SW 1271 (cell line): ENCODE measurements at regions not wholly inside any gene's neighbourhood (a gene's known extent, or its start where the extent isn't known, plus 50 kb on each side); places are given as distances from the start of the nearest gene placed in this dataset.

ENCODE experiments used
- DNase-seq, 2 experiments: peaks; one replicate each; lab custom pipeline; 2025; lab: John Stamatoyannopoulos, UW

DNA sequence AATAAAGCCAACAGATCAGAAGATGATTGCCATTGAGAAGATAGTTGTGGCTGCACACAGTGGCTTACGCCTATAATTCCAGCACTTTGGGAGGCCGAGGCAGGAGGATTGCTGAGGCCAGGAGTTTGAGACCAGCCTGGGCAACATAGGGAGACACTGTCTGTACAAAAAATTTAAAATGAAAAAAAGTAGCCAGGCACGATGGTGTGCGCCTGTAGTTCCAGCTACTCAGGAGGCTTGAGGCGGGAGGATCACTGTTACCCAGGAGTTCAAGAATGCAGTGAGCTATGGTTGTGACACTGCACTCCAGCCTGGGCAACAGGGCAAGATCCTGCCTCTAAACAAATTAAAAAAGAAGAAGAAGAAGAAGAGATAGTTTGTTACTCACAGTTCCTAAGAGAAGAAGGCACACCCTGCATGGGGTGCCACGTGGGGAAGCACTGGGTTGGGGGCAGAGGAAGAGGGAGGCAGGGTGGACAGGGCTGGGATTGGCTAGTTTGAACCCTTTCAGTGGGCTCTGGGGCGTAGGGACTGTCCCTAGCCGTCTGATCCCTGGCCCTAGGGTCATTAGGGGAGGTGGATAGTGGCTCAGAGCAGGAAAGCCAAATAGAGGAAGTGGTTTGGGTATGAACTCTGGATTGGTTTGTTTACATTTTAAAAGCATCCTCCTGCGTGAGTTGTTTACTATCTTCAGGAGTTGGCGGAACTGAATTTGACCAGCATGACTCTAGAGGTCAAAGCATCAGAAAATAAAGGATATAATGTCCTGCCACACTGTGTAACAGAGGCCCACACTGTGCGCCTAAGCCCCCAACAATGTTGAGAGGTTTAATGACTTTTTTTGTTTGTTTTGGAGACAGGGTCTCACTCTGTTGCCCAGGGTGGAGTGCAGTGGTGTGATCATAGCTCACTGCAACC lies 60.5 kb upstream of the MEDAG start:
- no peak for DNase-seq

DNA sequence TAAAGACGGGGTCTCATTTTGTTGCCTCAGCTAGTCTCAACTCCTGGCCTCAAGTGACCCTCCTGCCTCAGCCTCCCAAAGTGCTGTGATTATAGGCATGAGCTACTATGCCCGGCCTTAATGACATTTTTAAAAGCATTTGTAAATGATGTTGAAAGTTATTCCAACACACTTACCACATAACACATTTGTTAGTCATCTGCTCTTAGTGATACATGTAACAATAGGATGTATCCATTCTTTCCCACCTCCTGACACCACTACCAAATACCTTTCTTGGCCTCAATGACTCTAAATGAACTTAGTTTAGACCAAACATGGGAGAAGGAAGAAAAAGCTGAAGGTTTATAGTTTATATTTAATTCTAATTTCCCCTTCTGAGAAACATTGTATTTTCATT lies 59.8 kb upstream of the MEDAG start:
- DNase-seq = no peak

DNA sequence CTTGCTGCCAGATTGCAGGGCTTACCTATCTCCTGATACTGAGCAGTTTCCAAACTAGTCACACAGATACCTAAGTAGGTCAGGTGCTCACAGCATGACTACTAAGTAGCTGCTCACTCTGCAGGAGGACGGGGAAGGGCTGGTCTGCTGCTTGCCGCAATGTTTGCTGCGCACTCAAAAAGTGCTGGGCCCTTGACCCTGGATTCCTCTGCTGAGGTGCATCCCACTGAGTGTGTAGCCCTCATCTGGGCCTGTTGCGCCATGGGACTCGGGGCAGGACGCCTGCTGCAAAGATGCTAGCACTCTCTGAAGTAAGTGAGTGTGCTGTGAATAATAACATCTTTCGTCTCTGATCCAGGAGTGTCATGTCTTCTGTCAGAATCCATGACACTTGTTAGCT lies 59.2 kb upstream of the MEDAG start:
- no peak for DNase-seq

DNA sequence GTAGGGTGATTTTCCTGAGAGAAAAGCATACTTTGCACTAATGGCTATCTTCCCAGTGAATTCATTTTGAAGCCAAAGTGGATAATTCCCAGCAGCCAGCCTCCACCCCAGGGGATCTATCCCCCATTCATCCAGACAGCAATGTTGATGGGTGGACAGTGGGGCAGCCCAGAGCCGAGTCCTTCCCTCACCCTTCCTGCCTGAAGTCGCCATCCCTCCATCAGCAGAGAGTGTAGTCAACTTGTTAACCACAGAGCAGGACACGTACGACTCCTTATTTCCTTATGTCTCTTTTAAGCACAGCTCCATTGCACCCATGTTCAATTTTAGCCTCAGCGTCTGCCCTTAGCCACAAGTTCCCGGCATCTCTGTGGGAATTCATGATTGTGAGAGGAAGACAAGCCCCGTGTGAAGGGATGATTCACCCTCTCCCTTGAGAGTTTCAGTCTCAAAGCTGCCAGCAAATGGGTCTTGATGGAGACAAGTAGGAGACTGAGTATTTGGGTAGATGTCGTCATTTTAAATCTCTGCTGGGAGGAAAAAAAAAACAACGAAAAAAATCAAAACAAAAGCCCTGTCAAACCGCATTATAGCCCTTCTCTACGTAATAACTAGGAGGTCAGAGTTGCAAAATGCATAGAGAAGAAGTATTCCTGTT lies 58.3 kb upstream of the MEDAG start:
- DNase-seq = no peak

DNA sequence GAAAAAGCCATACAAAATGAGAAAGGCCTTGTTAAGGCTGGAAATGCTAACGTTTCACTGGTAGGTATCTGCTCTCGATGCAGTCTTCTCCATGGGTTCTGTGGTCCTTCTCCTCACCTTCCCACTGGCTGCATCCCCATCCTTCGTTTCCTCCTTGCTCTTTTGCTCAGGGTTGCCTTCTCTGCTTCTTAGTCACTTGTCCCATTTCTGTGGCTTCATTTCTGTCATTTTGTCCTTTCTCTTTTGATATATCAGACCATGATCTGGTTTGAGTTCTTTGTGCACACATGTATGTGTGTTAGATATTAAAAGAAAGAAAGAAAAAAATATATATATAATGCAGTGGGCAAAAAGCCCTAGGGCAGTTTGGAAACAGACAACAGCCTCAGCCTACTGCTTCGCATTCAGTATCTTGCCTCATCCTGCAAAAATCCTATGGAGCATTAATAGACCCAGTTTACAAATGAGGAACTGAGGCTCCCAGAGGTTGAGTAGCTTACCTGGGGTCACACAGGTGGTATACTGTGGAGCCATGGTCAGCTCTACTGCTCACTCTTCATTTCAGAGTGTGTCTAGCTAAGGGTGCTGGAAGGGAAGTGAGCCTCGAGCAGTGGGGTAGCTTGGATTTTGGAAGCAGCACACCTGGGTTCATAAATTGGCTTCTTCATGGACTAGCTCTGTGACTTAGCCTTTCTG lies 57.6 kb upstream of the MEDAG start:
- DNase-seq = no peak

DNA sequence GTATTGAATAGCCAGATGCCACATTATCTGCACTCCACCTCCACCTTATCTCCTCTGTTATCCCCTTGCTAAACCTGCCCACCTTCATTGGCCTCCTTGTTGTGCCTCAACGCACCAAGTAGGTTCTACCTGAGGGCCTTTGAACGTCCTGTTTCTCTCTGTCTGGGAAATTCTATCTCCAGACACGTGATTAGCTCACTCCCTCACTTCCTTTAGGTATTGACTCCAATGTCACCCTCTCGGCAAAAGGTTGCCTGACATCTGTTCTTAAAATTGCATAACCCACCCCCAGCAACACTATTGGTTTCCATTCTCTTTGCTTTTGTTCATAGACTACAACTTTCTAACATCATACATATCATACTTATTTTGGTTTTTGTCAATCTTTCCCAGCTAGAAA lies 56.5 kb upstream of the MEDAG start:
- no peak for DNase-seq

DNA sequence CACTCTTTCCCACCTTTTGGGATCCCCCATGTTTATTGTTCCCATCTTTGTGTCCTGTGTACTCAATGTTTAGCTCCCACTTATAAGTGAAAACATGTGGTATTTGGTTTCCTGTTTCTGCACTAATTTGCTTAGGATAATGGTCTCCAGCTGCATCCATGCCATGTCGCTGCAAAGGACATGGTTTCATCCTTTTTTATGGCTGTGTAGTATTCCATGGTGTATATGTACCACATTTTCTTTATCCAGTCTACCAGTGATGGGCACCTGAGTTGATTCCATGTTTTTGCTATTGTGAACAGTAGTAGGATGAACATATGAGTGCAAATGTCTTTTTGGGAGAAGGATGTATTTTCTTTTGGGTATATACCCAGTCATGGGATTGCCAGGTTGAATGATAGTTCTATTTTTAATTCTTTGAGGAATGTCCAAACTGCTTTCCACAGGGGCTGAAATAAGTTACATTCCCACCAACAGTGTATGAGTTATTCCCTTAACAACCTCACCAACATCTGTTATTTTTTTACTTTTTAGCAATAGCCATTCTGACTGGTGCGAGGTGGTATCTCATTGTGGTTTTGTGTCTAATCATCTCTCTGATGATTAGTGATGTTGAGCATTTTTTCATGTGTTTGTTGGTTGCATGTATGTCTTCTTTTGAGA lies 55.7 kb upstream of the MEDAG start:
- no peak for DNase-seq

DNA sequence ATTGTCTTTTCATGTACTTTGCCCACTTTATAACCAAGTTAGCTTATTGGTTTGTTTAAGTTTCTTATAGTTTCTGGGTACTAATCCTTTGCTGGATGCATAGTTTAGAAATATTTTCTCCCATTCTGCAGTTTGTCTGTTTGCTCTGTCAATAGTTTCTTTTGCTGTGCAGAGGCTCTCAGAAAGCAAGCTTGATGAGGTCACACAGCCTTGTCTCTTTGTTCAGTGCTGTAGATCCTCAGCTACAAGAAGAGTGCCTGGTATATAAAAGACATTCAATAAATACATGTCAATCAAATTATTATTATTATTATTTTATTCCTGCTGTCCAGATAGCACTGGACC lies 55.2 kb upstream of the MEDAG start:
- DNase-seq = no peak

DNA sequence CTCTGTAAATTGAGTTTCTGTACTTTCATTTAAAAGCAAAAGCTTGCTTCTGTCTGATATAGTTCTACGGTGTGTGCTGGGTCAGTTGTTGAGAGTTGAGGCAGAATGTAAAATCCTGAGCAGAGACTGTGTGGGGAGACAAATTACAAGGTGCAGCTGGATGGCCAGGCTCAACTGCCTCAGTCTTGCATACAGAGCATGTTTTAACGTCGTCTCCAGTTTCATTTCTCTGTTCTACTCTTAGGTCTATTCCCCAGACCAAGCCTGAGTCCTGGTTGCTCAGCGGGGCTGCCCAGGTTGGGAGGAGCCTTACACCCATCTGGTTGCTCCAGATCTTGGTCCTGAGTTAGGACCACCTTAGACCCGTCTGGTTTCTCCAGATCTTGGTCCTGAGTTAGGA lies 54.4 kb upstream of the MEDAG start:
- DNase-seq = no peak

DNA sequence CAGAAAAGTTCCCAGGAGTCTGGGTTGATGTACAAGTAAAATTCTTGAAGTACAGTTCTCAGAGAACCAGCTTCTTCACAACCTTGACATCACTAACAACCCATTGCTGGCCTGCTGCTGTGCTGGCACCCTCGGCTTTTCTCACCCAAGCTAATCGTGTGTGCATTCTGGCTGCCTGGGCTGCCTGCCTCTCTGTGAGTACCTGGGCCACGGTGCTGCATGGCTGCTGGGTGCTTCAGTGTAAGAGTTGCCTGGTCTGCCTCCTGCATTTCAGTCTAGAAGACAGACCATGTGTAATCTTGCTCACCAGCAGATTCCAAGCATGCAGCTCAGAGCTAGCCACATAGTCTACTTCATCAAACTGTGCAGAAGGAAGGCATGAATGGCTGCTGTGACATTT lies 50.5 kb upstream of the MEDAG start:
- no peak for DNase-seq

DNA sequence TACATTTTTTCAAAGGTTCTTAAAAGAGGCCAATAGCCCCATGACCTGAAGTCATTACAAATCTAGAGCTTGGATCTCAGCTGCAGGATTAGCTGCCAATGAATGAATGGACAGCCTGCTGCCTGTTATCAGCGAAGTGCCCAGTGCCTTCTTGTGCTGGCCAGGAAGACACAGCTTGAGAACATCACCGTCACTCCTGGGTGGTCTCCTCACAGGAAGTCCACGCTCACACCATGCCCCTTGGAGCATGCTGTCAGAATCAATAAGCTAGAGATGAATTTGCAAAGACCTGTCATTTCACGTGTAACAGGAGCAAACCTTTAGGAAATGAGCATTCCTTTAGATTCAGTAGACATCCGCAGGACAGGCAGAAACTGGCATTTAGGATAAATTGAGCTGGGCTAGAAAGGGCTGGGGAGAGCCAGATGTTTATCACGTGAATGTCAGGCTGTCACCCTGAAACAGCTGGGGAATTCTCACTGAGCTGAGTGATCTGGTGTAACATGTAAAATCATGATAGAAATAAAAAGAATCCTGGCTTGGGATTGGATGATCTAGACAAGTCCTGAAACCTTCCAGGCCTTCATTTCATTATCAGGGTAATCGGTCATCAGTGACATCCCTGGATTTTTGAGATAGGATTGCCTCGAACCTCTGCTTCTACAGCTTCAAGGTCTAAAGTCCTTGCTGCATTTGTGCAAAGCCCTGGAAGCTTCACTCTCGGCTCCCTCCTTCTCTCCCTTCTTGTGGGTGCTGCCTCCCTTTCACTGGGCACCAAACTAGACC lies 49.9 kb upstream of the MEDAG start:
- no peak for DNase-seq
